ENCODE measurements at regions not wholly inside any gene's neighbourhood (a gene's known extent, or its start where the extent isn't known, plus 50 kb on each side); places are given as distances from the start of the nearest gene placed in this dataset.

DNA sequence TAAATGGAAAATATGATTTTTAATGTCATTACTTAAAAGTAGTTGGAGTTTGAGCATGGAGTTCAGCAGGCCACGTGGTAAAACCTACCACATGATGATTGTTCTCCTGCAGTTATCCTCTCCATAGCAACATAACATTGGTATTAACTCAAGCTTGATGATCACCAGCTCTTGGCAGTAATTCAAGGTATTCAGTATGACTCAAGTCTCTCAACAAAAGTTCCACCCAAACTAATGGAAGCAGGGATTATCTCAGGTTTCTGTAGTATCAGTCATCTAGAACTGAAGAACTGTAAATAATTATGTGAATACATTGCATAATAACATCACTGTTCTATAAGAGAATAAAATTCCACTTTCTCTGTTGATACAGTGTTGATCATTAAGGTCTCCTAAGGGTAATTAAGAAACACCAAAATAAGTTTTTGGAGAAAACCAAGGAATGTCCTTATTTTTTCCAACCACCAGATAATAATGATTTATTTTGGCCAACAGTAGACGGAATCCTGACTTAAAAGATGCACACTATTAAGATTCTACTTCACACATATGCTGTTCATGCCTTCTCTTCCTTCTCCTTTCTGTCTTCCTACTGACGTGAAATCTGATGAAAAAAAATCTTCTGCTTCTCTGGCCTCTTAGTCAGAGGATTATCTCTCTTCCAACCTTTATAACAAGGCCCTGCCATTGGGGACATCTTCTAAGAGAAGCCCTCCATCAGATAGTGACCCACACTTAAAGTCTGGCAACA lies 1092.3 kb downstream of the EFNB2 start:
- H3K4me3 ChIP-seq (replicated peaks in 1 of 2; ENCODE audit: low read depth in 2 of 2, low read length in 2 of 2) = no peak overlapping the region
- TF ChIP-seq, protein P1, sequence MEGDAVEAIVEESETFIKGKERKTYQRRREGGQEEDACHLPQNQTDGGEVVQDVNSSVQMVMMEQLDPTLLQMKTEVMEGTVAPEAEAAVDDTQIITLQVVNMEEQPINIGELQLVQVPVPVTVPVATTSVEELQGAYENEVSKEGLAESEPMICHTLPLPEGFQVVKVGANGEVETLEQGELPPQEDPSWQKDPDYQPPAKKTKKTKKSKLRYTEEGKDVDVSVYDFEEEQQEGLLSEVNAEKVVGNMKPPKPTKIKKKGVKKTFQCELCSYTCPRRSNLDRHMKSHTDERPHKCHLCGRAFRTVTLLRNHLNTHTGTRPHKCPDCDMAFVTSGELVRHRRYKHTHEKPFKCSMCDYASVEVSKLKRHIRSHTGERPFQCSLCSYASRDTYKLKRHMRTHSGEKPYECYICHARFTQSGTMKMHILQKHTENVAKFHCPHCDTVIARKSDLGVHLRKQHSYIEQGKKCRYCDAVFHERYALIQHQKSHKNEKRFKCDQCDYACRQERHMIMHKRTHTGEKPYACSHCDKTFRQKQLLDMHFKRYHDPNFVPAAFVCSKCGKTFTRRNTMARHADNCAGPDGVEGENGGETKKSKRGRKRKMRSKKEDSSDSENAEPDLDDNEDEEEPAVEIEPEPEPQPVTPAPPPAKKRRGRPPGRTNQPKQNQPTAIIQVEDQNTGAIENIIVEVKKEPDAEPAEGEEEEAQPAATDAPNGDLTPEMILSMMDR (IDR thresholded peaks at IDR 0.05; ENCODE audit: low read depth, low read length) = no peak
- DNase-seq (ENCODE audit: low read depth in 2 of 2) = peak; percentile 95 to 96

DNA sequence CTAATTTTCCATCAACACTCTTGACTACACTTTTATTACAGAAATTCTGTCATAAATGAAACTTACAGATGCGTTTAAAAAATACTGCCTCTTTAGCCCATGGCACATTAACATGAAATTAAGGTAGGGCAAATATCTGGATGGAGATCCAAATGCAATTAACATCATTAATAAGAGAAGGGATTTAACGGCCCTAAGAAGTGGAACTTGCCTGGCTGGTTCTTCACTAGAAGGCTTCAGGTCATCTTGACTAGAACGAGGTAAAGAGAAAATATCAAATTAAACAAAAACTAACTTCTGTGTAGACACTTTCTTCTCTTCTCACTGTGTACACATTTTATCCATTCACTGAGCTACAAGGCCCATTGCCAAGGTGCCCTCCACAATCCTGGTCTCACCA lies 1093.4 kb downstream of the EFNB2 start:
- no peak for DNase-seq (ENCODE audit: low read depth in 2 of 2)
- no peak overlapping the region for H3K4me3 ChIP-seq (replicated peaks in 1 of 2; ENCODE audit: low read depth in 2 of 2, low read length in 2 of 2)
- TF ChIP-seq, protein P1 (IDR thresholded peaks at IDR 0.05; ENCODE audit: low read depth, low read length) = no peak

DNA sequence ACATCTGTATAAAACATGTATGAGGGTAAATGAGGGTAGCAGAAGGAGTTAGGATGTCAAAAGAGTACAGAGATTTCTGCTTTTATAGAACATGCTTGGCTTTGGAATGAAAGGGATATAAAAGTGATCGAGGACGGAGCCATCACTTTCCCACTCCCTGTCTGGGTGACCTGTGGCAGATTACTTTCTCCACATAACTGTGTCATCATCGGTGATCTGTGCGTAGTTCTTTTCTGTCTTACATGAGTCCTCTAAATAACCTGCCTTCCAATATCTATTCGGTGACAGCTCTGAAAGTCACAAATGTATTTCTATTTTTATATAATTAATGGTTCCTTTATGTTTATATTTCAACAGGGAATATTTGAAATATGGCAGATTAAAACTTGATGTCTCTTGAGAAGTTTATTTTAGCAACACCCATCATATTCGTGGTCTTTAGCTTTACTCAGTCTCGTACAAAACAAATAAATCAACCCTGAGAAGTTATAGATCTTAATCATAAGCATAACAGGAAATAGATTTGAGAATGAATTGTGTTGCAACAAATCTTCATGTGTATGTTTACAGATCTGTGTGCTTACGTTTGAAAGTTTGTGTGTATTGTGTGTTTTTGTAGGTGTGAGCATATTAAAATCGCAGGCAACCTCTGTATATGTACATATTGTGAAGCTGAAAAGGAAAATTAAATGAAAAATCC lies 1094.3 kb downstream of the EFNB2 start:
- no peak overlapping the region for H3K4me3 ChIP-seq (replicated peaks in 1 of 2; ENCODE audit: low read depth in 2 of 2, low read length in 2 of 2)
- DNase-seq (ENCODE audit: low read depth in 2 of 2) = peak in 1 of 2 donors; percentile 31
- TF ChIP-seq, protein P1 (IDR thresholded peaks at IDR 0.05; ENCODE audit: low read depth, low read length) = no peak

DNA sequence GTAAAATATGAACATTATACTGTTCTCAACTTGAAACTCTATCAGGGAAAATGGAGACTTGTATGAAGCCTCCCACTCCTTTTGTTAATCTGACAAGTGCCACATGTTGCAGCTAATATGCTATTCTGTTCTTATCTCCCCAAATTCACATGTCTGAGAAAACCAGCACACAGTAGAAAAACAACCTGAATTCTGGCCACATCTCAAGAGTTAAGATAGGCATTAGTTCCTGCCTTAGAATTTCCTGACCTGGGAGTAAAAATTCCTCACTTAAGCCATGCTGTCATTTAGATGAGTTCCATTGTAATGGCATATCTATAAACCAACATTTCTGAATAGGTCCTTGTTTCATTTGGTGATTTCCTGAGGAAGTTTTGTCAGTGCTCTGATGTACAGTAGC lies 1098.5 kb downstream of the EFNB2 start:
- peak in 1 of 2 donors; percentile 74 for DNase-seq (ENCODE audit: low read depth in 2 of 2)
- TF ChIP-seq, protein P1 (IDR thresholded peaks at IDR 0.05; ENCODE audit: low read depth, low read length) = no peak

DNA sequence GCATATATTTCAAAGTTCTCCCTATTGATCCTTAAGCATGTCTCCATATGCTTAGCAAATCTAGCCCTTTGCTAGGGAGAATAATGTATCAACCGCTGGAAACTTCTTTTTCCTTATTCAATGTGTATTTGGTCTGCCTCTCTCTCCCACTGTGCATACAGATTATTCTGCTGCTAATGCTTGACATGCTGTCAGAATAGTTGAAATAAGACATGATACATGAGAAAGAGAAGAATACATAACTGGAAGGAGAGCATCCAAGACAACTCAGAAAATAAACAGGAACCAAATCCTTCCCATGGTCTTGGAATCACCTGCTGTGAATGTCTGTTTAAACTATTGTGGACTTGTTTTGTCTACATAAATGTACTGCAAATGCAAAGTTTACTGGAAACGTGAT lies 1103.0 kb downstream of the EFNB2 start:
- no peak for DNase-seq (ENCODE audit: low read depth in 2 of 2)
- TF ChIP-seq, protein P1 (IDR thresholded peaks at IDR 0.05; ENCODE audit: low read depth, low read length) = no peak

More for the DNA sequence above, 1098.5 kb downstream of the EFNB2 start:
- no peak overlapping the region for H3K4me3 ChIP-seq (replicated peaks in 1 of 2; ENCODE audit: low read depth in 2 of 2, low read length in 2 of 2)

DNA sequence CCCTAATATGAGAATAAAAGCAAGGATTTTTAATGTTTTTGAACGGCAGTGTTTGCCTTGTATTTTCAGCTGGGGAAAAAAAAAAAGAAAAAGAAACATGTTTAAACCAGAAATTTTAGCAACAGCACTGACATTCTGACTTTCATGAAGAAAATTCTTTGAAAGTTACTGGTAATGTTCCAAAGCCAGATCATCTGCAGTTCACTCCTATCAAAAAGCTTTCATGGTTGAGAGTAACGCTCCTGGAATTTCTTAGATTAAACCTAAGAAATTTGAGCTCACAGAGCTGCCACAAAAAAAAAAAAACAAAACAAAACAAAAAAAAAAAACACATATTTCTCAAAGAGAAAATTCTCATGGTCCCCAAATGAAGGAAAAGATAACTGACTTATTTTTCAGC lies 1106.7 kb downstream of the EFNB2 start:
- DNase-seq (ENCODE audit: low read depth in 2 of 2) = peak; percentile 4 to 12
- H3K4me3 ChIP-seq (replicated peaks in 1 of 2; ENCODE audit: low read depth in 2 of 2, low read length in 2 of 2) = no peak overlapping the region
- TF ChIP-seq, protein P1 (IDR thresholded peaks at IDR 0.05; ENCODE audit: low read depth, low read length) = no peak

More for the DNA sequence above, 1103.0 kb downstream of the EFNB2 start:
- no peak overlapping the region for H3K4me3 ChIP-seq (replicated peaks in 1 of 2; ENCODE audit: low read depth in 2 of 2, low read length in 2 of 2)
